HepG2 (cell line): ENCODE measurements at regions not wholly inside any gene's neighbourhood (a gene's known extent, or its start where the extent isn't known, plus 50 kb on each side); places are given as distances from the start of the nearest gene placed in this dataset.

Experiments
- EP300 ChIP-seq, 3 experiments: sonication (generic) in 1 of 3; formaldehyde crosslinking in 1 of 3; IDR thresholded peaks; 2 replicates each; pipeline versions ENCODE4 v1.5.1 to v1.6.1; 2011 to 2020; ENCODE audit warnings: low read depth in 2 of 3, low read length in 2 of 3, borderline replicate concordance in 1 of 3, improper control_type of control experiment in 1 of 3, mild to moderate bottlenecking in 1 of 3, missing genetic modification reagents in 1 of 3, moderate library complexity in 1 of 3
- FOXA1 ChIP-seq, 2 experiments: fragments of 450-650 bp in 1 of 2; sonication (generic) in 1 of 2; formaldehyde crosslinking in 1 of 2; IDR thresholded peaks; 2 replicates each; pipeline versions ENCODE4 v1.4.0 to v1.6.1; 2016 to 2020; ENCODE audit warnings: missing genetic modification reagents in 1 of 2
- GATAD2A ChIP-seq: IDR thresholded peaks from 2 replicates; pipeline ENCODE4 v1.6.1; 2016
- ISL2 ChIP-seq: sonication (generic); formaldehyde crosslinking; IDR thresholded peaks from 2 replicates; pipeline ENCODE4 v1.5.0; 2020; ENCODE audit warnings: missing genetic modification reagents
- KMT2B ChIP-seq: IDR thresholded peaks from 2 replicates; pipeline ENCODE4 v1.6.1; 2016; ENCODE audit warnings: missing genetic modification reagents, missing compliant biosample characterization
- MAX ChIP-seq: IDR thresholded peaks from 2 replicates; pipeline ENCODE4 v1.6.1; 2012; ENCODE audit warnings: inconsistent platforms
- MAZ ChIP-seq, 2 experiments: sonication (generic) in 1 of 2; formaldehyde crosslinking in 1 of 2; IDR thresholded peaks; 2 replicates each; pipeline versions ENCODE4 v1.5.0 to v1.6.1; 2012 to 2020; ENCODE audit warnings: low read depth in 2 of 2, mild to moderate bottlenecking in 2 of 2, borderline replicate concordance in 1 of 2, improper control_type of control experiment in 1 of 2, low read length in 1 of 2, missing genetic modification reagents in 1 of 2, moderate library complexity in 1 of 2
- MED1 ChIP-seq: sonication (generic); formaldehyde crosslinking; IDR thresholded peaks from 2 replicates; pipeline ENCODE4 v1.4.0; 2020; ENCODE audit warnings: missing genetic modification reagents
- MNT ChIP-seq: fragments of 450-650 bp; IDR thresholded peaks from 2 replicates; pipeline ENCODE4 v1.6.1; 2016
- NAIF1 ChIP-seq: sonication (generic); formaldehyde crosslinking; IDR thresholded peaks from 2 replicates; pipeline ENCODE4 v1.5.0; 2020; ENCODE audit warnings: mild to moderate bottlenecking, missing genetic modification reagents, borderline replicate concordance
- RCOR2 ChIP-seq: IDR thresholded peaks from 2 replicates; pipeline ENCODE4 v1.6.1; 2016; ENCODE audit warnings: missing biosample characterization, missing genetic modification reagents
- RNF219 ChIP-seq: sonication (generic); formaldehyde crosslinking; IDR thresholded peaks from 2 replicates; pipeline ENCODE4 v1.5.0; 2020; ENCODE audit warnings: mild to moderate bottlenecking, missing genetic modification reagents
- SIX1 ChIP-seq: sonication (generic); formaldehyde crosslinking; IDR thresholded peaks from 2 replicates; pipeline ENCODE4 v1.4.0; 2020; ENCODE audit warnings: missing genetic modification reagents, borderline replicate concordance
- TEAD2 ChIP-seq: sonication (generic); formaldehyde crosslinking; IDR thresholded peaks from 2 replicates; pipeline ENCODE4 v1.9.0; 2021; ENCODE audit warnings: missing genetic modification reagents
- TFE3 ChIP-seq: IDR thresholded peaks from 2 replicates; pipeline ENCODE4 v1.6.1; 2016
- THAP11 ChIP-seq: IDR thresholded peaks from 2 replicates; pipeline ENCODE4 v1.6.1; 2016; ENCODE audit warnings: missing biosample characterization, missing genetic modification reagents
- XRCC5 ChIP-seq: fragments of 200-400 bp; formaldehyde crosslinking; optimal IDR thresholded peaks from 2 replicates; pipeline ENCODE3; 2017; ENCODE audit warnings: mild to moderate bottlenecking, low read length
- ZNF605 ChIP-seq: sonication (generic); formaldehyde crosslinking; IDR thresholded peaks from 2 replicates; pipeline ENCODE4 v1.8.0; 2022; ENCODE audit warnings: mild to moderate bottlenecking, missing genetic modification reagents
- ZSCAN21 ChIP-seq: sonication (generic); formaldehyde crosslinking; IDR thresholded peaks from 2 replicates; pipeline ENCODE4 v1.8.0; 2022; ENCODE audit warnings: mild to moderate bottlenecking, missing genetic modification reagents, moderate library complexity, borderline replicate concordance
- ZUFSP ChIP-seq: sonication (generic); formaldehyde crosslinking; IDR thresholded peaks from 2 replicates; pipeline ENCODE4 v1.9.0; 2021; ENCODE audit warnings: missing genetic modification reagents, mild to moderate bottlenecking, borderline replicate concordance
- TF ChIP-seq, protein P1 (sequence below): IDR thresholded peaks from 2 replicates; pipeline ENCODE4 v1.6.1; 2016; ENCODE audit warnings: low read depth

GRCh38 chr5:109485030-109485429 is 75.3 kb upstream of the PJA2 start (continued):
- TF ChIP-seq SIX1 (CRISPR knock-in tag) (peak; percentile 56; the same call in 1 of the 2 replicates), RNF219 (no peak), EP300 (IDR thresholded peaks at IDR 0.05; ENCODE audit: low read depth in 2 of 2, low read length in 2 of 2) (peak in 1 of 2 experiments; percentile 85; a peak in 2 of 4 replicates), EP300 (CRISPR knock-in tag; IDR thresholded peaks at IDR 0.05; ENCODE audit: borderline replicate concordance) (peak; percentile 63; the same call in 1 of the 2 replicates), ZNF605 (CRISPR knock-in tag) (peak; percentile 55; the same call in 1 of the 2 replicates), GATAD2A (CRISPR knock-in tag) (peak; percentile 92), FOXA1 (IDR thresholded peaks at IDR 0.05) (peak; percentile 29; the same call in 1 of the 2 replicates), FOXA1 (CRISPR knock-in tag; IDR thresholded peaks at IDR 0.05) (peak; percentile 87), RCOR2 (peak; percentile 75; the same call in 1 of the 2 replicates), MED1 (CRISPR knock-in tag) (peak; percentile 89), MAX (peak; percentile 86), ZUFSP (CRISPR knock-in tag) (no peak), ISL2 (CRISPR knock-in tag) (peak; percentile 90), TFE3 (peak; percentile 85), THAP11 (CRISPR knock-in tag) (peak; percentile 58), XRCC5 (peak; percentile 59), KMT2B (peak; percentile 35; the same call in 1 of the 2 replicates), ZSCAN21 (CRISPR knock-in tag) (peak; percentile 72; the same call in 1 of the 2 replicates), MAZ (IDR thresholded peaks at IDR 0.05; ENCODE audit: borderline replicate concordance, low read depth, low read length) (no peak), MAZ (CRISPR knock-in tag; IDR thresholded peaks at IDR 0.05; ENCODE audit: low read depth) (peak; percentile 57; the same call in 1 of the 2 replicates), MNT (peak; percentile 35; the same call in 1 of the 2 replicates), TEAD2 (no peak), NAIF1 (CRISPR knock-in tag) (0 out of 2 replicates have a peak, but pooled peaks have one; percentile 25)
- TF ChIP-seq, protein P1, sequence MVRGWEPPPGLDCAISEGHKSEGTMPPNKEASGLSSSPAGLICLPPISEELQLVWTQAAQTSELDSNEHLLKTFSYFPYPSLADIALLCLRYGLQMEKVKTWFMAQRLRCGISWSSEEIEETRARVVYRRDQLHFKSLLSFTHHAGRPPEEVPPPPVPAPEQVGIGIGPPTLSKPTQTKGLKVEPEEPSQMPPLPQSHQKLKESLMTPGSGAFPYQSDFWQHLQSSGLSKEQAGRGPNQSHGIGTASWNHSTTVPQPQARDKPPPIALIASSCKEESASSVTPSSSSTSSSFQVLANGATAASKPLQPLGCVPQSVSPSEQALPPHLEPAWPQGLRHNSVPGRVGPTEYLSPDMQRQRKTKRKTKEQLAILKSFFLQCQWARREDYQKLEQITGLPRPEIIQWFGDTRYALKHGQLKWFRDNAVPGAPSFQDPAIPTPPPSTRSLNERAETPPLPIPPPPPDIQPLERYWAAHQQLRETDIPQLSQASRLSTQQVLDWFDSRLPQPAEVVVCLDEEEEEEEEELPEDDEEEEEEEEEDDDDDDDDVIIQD: peak; percentile 90
